ENCODE measurements at regions not wholly inside any gene's neighbourhood (a gene's known extent, or its start where the extent isn't known, plus 50 kb on each side); places are given as distances from the start of the nearest gene placed in this dataset.

GRCh38 chr16:85370543-85370880 is 242.6 kb upstream of the GSE1 start:
- TF ChIP-seq POLR2A (IDR thresholded peaks at IDR 0.05) (no peak), CTCF (IDR thresholded peaks at IDR 0.05) (no peak)
- no peaks in the 10 kb centered on the region for H3K9me3 ChIP-seq
- no peaks in the 10 kb centered on the region for H3K27me3 ChIP-seq
- no peaks in the 10 kb centered on the region for H3K36me3 ChIP-seq
- intact Hi-C loops (cut with DNase I): no loop called here
- H3K4me3 ChIP-seq (replicated peaks in 1 of 3): no peak overlapping the region
- WGBS, 2 donors: 32 to 33% methylated on average over 4 to 6 of the region's 6 CpGs
- peak overlapping the region; percentile 82 to 95 (median 92) for H3K27ac ChIP-seq
- no peak for DNase-seq
- H3K4me1 ChIP-seq: peaks cover 26 to 42% of the 10 kb centered on the region in 2 donors

GRCh38 chr16:85370881-85371651 is 242.1 kb upstream of the GSE1 start:
- Histone ChIP-seq H3K4me3 (replicated peaks in 1 of 3) (no peak overlapping the region), H3K27me3 (no peaks in the 10 kb centered on the region), H3K9me3 (no peaks in the 10 kb centered on the region), H3K4me1 (peaks cover 28 to 46% of the 10 kb centered on the region in 2 donors), H3K36me3 (no peaks in the 10 kb centered on the region), H3K27ac (peak overlapping the region; percentile 82 to 95 (median 92))
- peak; percentile 90 to 91 for DNase-seq
- TF ChIP-seq POLR2A (IDR thresholded peaks at IDR 0.05) (peak in 1 of 2 donors; percentile 57), CTCF (IDR thresholded peaks at IDR 0.05) (peak in 1 of 6 experiments; percentile 14)
- intact Hi-C loops (cut with DNase I): no loop called here
- 33 to 38% methylated on average over 10 to 14 of the region's 28 CpGs for WGBS, 2 donors

- WGBS, 2 donors: 87 to 90% methylated on average over 10 of the region's 10 CpGs
- Histone ChIP-seq H3K4me3 (replicated peaks in 1 of 3) (no peak overlapping the region), H3K9me3 (no peaks in the 10 kb centered on the region), H3K4me1 (peaks cover 37 to 54% of the 10 kb centered on the region in 2 donors), H3K27ac (peak overlapping the region; percentile 82 to 95 (median 92)), H3K27me3 (no peaks in the 10 kb centered on the region), H3K36me3 (no peaks in the 10 kb centered on the region)
- DNase-seq: peak in 1 of 2 donors; percentile 44
- TF ChIP-seq CTCF (IDR thresholded peaks at IDR 0.05) (no peak), POLR2A (IDR thresholded peaks at IDR 0.05) (no peak)
- intact Hi-C loops (cut with DNase I): no loop called here
Measured at GRCh38 chr16:85371948-85372347, 241.2 kb upstream of the GSE1 start.

- 64 to 75% methylated on average over 13 to 15 of the region's 15 CpGs for WGBS, 2 donors
- no peaks in the 10 kb centered on the region for H3K27me3 ChIP-seq
- peaks cover 37 to 63% of the 10 kb centered on the region in 2 donors for H3K4me1 ChIP-seq
- TF ChIP-seq CTCF (IDR thresholded peaks at IDR 0.05): no peak
- no peak for TF ChIP-seq POLR2A (IDR thresholded peaks at IDR 0.05)
- peak overlapping the region; percentile 38 to 41 (median 41) for H3K27ac ChIP-seq
- intact Hi-C loops (cut with DNase I): no loop called here
- H3K36me3 ChIP-seq: no peaks in the 10 kb centered on the region
- no peak overlapping the region for H3K4me3 ChIP-seq (replicated peaks in 1 of 3)
- peak; percentile 64 to 68 for DNase-seq
- no peaks in the 10 kb centered on the region for H3K9me3 ChIP-seq
Measured at GRCh38 chr16:85372627-85373372, 240.3 kb upstream of the GSE1 start.

Data from thyroid gland (tissue), 4 donors.